TTC549 (cell line): ENCODE measurements at regions not wholly inside any gene's neighbourhood (a gene's known extent, or its start where the extent isn't known, plus 50 kb on each side); places are given as distances from the start of the nearest gene placed in this dataset.
"Not testable (repeated sequence)": the region's sequence is repeated elsewhere in the genome, so short reads cannot be mapped to it uniquely, and the experiment has no call there.

Source experiments
- FAIRE-seq: peaks from 2 replicates; lab custom pipeline; 2012; peaks lifted over from hg19 to GRCh38; lab: Jason Lieb, UNC

DNA sequence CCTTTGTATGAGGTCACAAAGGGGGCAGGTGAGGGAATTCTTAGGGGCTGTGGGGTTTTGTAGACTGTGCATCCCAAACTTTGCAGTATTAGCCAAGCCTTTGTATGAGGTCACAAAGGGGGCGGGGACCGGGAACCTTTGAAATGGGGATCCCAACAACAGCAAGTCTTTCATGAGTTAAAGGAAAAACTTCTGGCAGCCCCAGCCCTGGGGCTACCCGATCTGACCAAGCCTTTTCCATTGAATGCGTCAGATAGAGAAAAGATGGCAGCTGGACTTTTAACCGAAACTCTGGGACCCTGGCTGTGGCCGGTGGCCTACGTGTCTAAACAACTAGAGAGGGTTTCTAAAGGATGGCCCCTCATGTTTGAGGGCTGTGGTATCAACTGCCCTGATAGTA is 79.0 kb upstream of the RUBCNL start:
- FAIRE-seq: not testable (repeated sequence)

GRCh38 chr13:46463719-46464118 is 76.7 kb upstream of the RUBCNL start:
- no peak for FAIRE-seq

DNA sequence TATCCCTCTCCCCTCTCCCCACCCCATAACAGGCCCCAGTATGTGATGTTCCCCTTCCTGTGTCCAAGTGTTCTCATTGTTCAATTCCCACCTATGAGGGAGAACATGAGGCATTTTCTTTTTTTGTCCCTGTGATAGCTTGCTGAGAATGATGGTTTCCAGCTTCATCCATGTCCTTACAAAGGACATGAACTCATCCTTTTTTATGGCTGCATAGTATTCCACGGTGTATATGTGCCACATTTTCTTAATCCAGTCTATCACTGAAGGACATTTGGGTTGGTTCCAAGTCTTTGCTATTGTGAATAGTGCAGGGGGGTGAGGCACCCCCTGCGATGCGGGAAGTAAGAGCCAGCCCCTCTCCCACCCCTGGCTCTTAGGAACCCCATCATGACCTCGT is 73.2 kb upstream of the RUBCNL start:
- FAIRE-seq: not testable (repeated sequence)

DNA sequence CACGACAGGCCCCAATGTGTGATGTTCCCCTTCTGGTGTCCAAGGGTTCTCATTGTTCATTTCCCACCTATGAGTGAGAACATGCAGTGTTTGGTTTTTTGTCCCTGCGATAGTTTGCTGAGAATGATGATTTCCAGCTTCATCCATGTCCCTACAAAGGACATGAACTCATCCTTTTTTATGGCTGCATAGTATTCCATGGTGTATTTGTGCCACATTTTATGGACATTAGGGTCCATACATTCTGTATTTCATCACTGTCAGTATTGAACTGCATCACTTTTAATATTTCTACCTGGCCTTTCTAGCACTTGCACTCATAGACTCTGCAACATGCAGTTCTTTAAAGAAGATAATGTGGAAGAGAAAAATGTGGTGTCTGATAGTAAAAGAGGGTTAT is 70.2 kb upstream of the RUBCNL start:
- FAIRE-seq: not testable (repeated sequence)

GRCh38 chr13:46455924-46456323 is 68.9 kb upstream of the RUBCNL start:
- FAIRE-seq: not testable (repeated sequence)

DNA sequence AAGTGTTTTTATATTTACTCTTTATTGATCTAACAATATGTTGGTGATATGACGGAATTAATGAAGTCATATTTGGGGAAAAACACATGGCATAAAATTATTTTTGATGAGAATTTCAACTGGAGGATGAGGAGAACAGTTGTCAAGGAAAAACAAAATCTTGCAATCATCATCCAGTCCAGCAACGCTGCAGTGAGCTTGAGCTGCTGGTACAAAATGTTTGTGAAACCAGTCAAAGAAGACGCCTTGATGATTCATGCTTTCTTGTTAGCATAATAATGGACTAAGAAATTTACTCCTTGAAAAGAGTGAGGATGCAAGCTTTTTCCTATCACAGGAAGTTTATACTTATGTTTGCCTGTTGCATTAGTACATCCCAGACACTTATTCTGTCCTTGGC is 64.1 kb upstream of the RUBCNL start:
- FAIRE-seq: not testable (repeated sequence)

GRCh38 chr13:46449949-46450348 is 62.9 kb upstream of the RUBCNL start:
- FAIRE-seq: not testable (repeated sequence)

- FAIRE-seq: not testable (repeated sequence)
Observed at GRCh38 chr13:46448148-46448547, 61.1 kb upstream of the RUBCNL start.

GRCh38 chr13:46437808-46438404 is 50.9 kb upstream of the RUBCNL start:
- FAIRE-seq: not testable (repeated sequence)
